ENCODE measurements at regions not wholly inside any gene's neighbourhood (a gene's known extent, or its start where the extent isn't known, plus 50 kb on each side); places are given as distances from the start of the nearest gene placed in this dataset.

DNA sequence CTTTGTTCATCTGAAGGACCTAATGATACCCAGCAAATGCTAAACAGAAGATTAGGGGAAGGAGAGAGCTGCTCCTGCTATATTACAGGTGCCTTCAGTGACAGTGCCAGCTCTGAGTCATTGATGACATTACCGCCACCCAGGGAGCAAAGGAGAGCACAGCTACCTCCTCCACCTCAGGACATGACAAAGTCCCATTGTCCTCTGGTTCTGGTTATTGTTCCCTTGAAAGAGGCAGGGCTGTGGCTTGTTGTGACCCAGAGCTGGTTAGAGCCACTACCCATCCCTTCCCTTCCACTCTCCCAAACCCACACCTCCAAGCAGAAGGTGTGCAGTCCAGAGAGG lies 363.5 kb upstream of the DUSP10 start:
- no peak for TF ChIP-seq EZH2 (IDR thresholded peaks at IDR 0.05; ENCODE audit: insufficient read depth, poor library complexity, severe bottlenecking)
- no peak for TF ChIP-seq EZH2phosphoT487 (IDR thresholded peaks at IDR 0.05; ENCODE audit: insufficient read depth, low read depth)

Measured in GM23248 (cell line).